HFFc6 (cell line): ENCODE measurements at regions not wholly inside any gene's neighbourhood (a gene's known extent, or its start where the extent isn't known, plus 50 kb on each side); places are given as distances from the start of the nearest gene placed in this dataset.

Experiments
- DNase-seq: peaks from one replicate; pipeline ENCODE4 v3.0.0-alpha.2; 2018
- H3K27ac Mint-ChIP-seq: 2 replicates; pipeline ENCODE4 v1.8.0; 2020; ENCODE audit warnings: mild to moderate bottlenecking, mixed read lengths
- H3K27me3 Mint-ChIP-seq: 2 replicates; pipeline ENCODE4 v1.8.0; 2021; ENCODE audit warnings: mild to moderate bottlenecking, moderate library complexity, mixed read lengths; ENCODE audit not compliant: insufficient read depth
- H3K36me3 Mint-ChIP-seq: 2 replicates; pipeline ENCODE4 v1.8.0; 2021; ENCODE audit warnings: low read depth, mixed read lengths
- H3K4me1 Mint-ChIP-seq: 2 replicates; pipeline ENCODE4 v1.8.0; 2020; ENCODE audit warnings: low read depth, mixed read lengths
- H3K4me3 Mint-ChIP-seq: 2 replicates; pipeline ENCODE4 v1.8.0; 2020; ENCODE audit warnings: mild to moderate bottlenecking, moderate library complexity, mixed read lengths
- H3K9me3 Mint-ChIP-seq: 2 replicates; pipeline ENCODE4 v1.8.0; 2020; ENCODE audit warnings: mild to moderate bottlenecking, mixed read lengths
- CTCF ChIP-seq: fragments of 200-600 bp; sonication (generic); IDR thresholded peaks from 2 replicates; pipeline ENCODE4 v1.5.0; 2021; ENCODE audit warnings: antibody characterized with exemption, mild to moderate bottlenecking

DNA sequence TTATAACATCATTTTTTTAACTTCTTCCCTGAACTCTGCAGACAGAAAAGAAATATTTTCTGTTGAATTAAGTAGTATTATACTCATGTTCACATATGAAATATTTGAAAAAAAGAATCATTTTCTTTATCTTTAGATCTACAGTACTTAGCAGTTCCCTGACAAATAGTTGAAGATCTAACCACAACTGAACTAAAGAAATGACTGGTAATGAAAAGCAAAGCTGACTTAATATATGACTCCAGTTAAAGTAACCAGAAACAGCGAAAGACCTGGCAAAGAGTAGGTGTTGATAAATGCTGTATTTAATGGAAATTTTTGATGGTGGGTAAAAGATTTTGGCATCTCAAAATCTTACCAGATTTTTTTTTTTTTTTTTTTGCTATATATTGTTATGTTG, 207.1 kb upstream of the SLC16A7 start:
- DNase-seq, result no peak
- peaks cover 9% of the 10 kb centered on the region; the same call in 1 of the 2 replicates for H3K4me1 Mint-ChIP-seq
- no peak overlapping the region for H3K27ac Mint-ChIP-seq
- H3K36me3 Mint-ChIP-seq, result no peaks in the 10 kb centered on the region
- H3K27me3 Mint-ChIP-seq, result peaks cover 8% of the 10 kb centered on the region
- H3K9me3 Mint-ChIP-seq, result no peaks in the 10 kb centered on the region
- no peak overlapping the region for H3K4me3 Mint-ChIP-seq
- no peak for TF ChIP-seq CTCF

DNA sequence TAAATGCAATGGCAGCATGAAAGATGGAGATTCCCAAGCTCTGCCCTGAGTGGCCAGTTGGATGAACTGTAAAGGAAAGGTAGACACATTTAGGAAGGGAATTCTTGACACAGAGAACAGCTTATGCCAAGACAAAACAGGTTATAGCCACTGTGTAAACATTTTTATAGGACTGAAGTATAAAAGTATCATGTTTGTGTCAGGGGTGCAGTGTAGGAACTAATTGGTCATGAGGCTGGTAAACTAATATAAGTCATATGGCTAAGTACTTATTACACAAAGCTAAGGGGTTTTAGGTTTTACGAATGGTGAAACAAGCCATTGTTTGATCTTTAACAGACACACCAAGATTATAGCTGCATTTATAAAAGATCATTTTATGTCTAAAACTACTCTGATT, 207.7 kb upstream of the SLC16A7 start:
- Mint-ChIP-seq H3K36me3 (no peaks in the 10 kb centered on the region), H3K9me3 (no peaks in the 10 kb centered on the region), H3K4me1 (peaks cover 9% of the 10 kb centered on the region), H3K4me3 (no peak overlapping the region), H3K27me3 (peaks cover 8% of the 10 kb centered on the region), H3K27ac (no peak overlapping the region)
- DNase-seq, result no peak
- no peak for TF ChIP-seq CTCF

DNA sequence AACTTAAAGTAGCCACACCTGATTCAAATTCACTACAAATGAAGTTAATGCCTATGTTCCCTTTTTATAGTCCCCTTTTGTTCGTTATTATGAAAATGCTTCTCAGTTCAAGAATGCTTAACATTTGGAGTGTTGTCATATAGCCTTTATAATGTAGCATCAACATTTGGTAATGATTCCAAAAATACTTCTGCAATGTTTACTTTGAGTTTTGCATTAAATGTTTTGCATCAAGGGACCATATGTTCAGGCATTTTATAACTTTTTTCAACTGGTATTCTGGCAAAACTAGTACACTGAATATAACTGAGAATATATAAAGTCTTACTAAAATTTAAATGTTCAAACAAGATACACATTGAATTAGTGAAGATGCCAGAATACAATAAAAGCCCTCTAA, 209.6 kb upstream of the SLC16A7 start:
- H3K27me3 Mint-ChIP-seq, result peaks cover 5% of the 10 kb centered on the region
- no peak overlapping the region for H3K27ac Mint-ChIP-seq

DNA sequence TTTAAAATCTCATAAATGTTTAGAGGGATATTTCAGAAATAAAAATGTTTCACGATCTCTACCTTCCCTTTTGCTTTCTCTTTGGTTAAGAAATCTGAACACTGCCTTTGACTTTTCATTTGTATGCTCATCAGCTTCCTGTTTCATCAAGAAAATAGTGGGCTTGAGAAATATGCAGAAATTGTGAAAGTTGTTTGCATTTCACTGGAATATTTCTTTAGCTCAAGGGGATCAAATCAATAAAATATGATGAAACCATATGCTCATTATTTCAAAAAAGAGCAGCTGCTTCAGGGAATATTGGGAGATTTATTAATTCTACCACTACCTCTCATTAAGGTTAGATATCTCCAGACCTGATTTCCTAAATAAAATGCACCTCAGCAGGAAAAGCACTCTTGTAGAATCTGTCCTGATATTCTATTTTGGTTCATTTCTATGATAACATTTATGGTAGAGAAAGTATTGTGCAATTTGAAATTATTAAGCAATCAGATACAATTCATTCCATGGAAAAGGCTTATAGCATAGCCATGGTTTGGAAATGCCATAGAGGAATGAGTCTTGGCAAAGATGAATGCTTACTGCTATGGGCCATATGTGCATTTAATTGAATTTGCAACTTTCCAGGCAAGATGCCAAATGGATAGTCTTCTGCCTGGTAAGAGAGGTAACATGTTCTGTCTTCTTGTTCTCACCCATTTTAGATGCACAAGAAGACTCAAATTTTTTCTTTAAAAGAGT, 212.6 kb upstream of the SLC16A7 start:
- H3K27me3 Mint-ChIP-seq, result peaks cover 4% of the 10 kb centered on the region; the same call in 1 of the 2 replicates
- H3K9me3 Mint-ChIP-seq, result no peaks in the 10 kb centered on the region
- H3K27ac Mint-ChIP-seq, result no peak overlapping the region
- H3K36me3 Mint-ChIP-seq, result no peaks in the 10 kb centered on the region
- peaks cover 12% of the 10 kb centered on the region for H3K4me1 Mint-ChIP-seq
- peak; percentile 13 for DNase-seq
- no peak for TF ChIP-seq CTCF
- H3K4me3 Mint-ChIP-seq, result peak overlapping the region; percentile 47

More for the DNA sequence above, 209.6 kb upstream of the SLC16A7 start:
- no peak for DNase-seq
- Mint-ChIP-seq H3K9me3 (no peaks in the 10 kb centered on the region), H3K4me3 (no peak overlapping the region), H3K4me1 (peaks cover 12% of the 10 kb centered on the region), H3K36me3 (no peaks in the 10 kb centered on the region)
- no peak for TF ChIP-seq CTCF

- DNase-seq, result no peak
- Mint-ChIP-seq H3K27ac (no peak overlapping the region), H3K9me3 (no peaks in the 10 kb centered on the region), H3K4me3 (peak overlapping the region; percentile 47; the same call in 1 of the 2 replicates), H3K4me1 (peaks cover 12% of the 10 kb centered on the region), H3K36me3 (no peaks in the 10 kb centered on the region), H3K27me3 (peaks cover 4% of the 10 kb centered on the region; the same call in 1 of the 2 replicates)
- no peak for TF ChIP-seq CTCF
Measured at GRCh38 chr12:59382282-59383078, 213.3 kb upstream of the SLC16A7 start.
